ENCODE measurements at regions not wholly inside any gene's neighbourhood (a gene's known extent, or its start where the extent isn't known, plus 50 kb on each side); places are given as distances from the start of the nearest gene placed in this dataset.

DNA sequence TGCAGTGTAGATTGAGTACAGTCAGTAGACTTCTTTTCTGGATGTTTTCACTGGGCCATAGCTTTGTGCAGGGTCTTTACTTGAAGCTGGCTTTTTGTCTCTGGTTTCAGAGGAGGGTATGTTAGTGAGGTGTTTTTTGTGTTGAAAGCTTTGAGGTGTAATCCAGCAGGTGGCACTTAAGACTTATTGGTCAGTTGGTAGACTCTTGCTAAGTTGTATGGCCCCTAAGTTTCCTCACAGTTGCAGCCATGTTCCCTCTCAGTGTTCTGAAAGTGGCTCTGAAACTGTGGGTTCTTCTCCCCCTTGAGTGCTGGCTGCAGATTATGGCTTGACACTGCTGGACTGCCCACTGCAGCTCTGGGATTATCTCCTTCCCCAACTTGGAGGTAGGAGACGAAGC is 55.7 kb upstream of the SLC44A1 start:
- Histone ChIP-seq H2BK120ac (ENCODE audit: insufficient read depth, low read length, poor library complexity) (no peak overlapping the region), H2BK5ac (ENCODE audit: low read depth, low read length, poor library complexity) (no peak overlapping the region), H3K79me2 (ENCODE audit: control insufficient read depth, insufficient read depth, low read length, poor library complexity) (no peaks in the 10 kb centered on the region), H3K4me3 (ENCODE audit: low read depth, low read length) (no peak overlapping the region), H3K4ac (ENCODE audit: low read depth, low read length) (no peak overlapping the region), H4K91ac (ENCODE audit: low read depth, low read length) (no peak overlapping the region), H3K27me3 (ENCODE audit: insufficient read depth, low read length) (no peaks in the 10 kb centered on the region), H3K4me1 (ENCODE audit: control insufficient read depth in 1 of 2, insufficient read depth in 2 of 2, low read length in 2 of 2) (no peaks in the 10 kb centered on the region), H3K4me2 (ENCODE audit: low read length) (no peak overlapping the region), H2AK5ac (ENCODE audit: low read length) (no peak overlapping the region), H3K36me3 (ENCODE audit: control insufficient read depth in 1 of 2, insufficient read depth in 2 of 2, low read length in 2 of 2) (no peaks in the 10 kb centered on the region), H4K8ac (ENCODE audit: low read depth, low read length) (no peak overlapping the region), H3K79me1 (ENCODE audit: low read length) (no peaks in the 10 kb centered on the region), H4K12ac (ENCODE audit: low read depth, low read length) (no peak overlapping the region), H2AFZ (ENCODE audit: insufficient read depth, low read length, poor library complexity) (no peak overlapping the region), H2BK12ac (ENCODE audit: low read length) (no peak overlapping the region), H3K23ac (ENCODE audit: low read length) (no peak overlapping the region), H3K9me3 (ENCODE audit: insufficient read depth, low read depth, low read length) (no peaks in the 10 kb centered on the region), H3K18ac (ENCODE audit: low read length) (no peak overlapping the region), H3K14ac (ENCODE audit: low read length) (no peak overlapping the region), H3K9ac (ENCODE audit: low read length) (no peak overlapping the region), H3K27ac (ENCODE audit: low read depth, low read length) (no peak overlapping the region)
- WGBS (ENCODE audit: extremely low coverage, insufficient coverage, insufficient read length) = no CpG with 5 or more reads among the region's 1 CpG
- DNase-seq = no peak

DNA sequence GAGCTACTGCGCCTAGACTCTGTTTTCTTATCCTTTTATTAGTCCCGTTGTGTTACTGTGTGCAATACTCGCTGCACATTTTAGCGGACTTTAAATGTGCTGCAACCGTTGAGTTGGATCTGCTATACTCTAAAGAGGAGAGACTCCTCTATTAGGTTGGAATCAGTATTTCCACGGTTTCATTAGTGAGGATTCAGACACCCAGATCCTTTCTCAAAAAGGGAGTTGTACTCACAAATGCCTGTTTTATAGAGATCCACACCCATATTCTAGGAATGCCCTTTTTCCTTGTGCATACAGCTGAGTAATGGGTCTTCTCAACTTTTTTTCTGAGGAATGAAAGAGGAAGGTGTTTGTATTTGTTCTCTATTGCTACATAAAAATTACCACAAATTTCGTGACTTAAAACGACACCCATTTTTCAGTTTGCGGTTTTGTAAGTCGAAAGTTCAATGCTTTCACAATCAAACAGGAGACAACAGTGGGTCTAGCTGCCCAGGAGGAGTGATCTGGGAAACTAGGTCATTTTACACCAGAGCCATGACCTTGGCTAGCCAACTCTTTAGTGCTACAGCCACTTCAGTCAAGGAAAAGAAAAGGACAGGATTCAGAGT is 52.8 kb upstream of the SLC44A1 start:
- no CpG with 5 or more reads among the region's 10 CpGs for WGBS (ENCODE audit: extremely low coverage, insufficient coverage, insufficient read length)
- no peak overlapping the region for H2BK120ac ChIP-seq (ENCODE audit: insufficient read depth, low read length, poor library complexity)
- H3K36me3 ChIP-seq (ENCODE audit: control insufficient read depth in 1 of 2, insufficient read depth in 2 of 2, low read length in 2 of 2) = no peaks in the 10 kb centered on the region

DNA sequence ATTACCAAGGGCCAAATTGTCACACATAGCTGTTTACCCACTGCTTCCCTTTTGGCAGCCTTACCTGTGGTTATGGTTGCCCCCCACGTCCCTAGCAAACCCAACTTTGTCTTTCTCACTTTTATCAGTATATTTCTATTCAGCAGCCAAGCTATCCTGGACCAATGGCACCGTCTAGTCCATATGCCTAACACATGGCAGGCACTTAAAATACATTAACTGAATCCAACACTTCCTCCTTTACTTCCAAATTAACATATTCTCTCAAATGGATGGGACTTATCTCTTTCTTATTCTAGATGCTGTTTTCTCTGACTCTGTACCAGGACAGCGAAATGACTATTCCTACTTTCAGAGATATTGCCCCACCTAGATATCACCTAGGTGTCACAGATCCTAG is 50.9 kb upstream of the SLC44A1 start:
- no peak overlapping the region for H2AFZ ChIP-seq (ENCODE audit: insufficient read depth, low read length, poor library complexity)
- no CpG with 5 or more reads among the region's 3 CpGs for WGBS (ENCODE audit: extremely low coverage, insufficient coverage, insufficient read length)
- no peaks in the 10 kb centered on the region for H3K79me2 ChIP-seq (ENCODE audit: control insufficient read depth, insufficient read depth, low read length, poor library complexity)
- no peak overlapping the region for H3K18ac ChIP-seq (ENCODE audit: low read length)
- H3K4me1 ChIP-seq (ENCODE audit: control insufficient read depth in 1 of 2, insufficient read depth in 2 of 2, low read length in 2 of 2) = no peaks in the 10 kb centered on the region
- H2AK5ac ChIP-seq (ENCODE audit: low read length) = no peak overlapping the region
- no peak overlapping the region for H3K27ac ChIP-seq (ENCODE audit: low read depth, low read length)
- no peak overlapping the region for H3K4ac ChIP-seq (ENCODE audit: low read depth, low read length)
- no peak overlapping the region for H2BK12ac ChIP-seq (ENCODE audit: low read length)
- DNase-seq = no peak
- H3K9me3 ChIP-seq (ENCODE audit: insufficient read depth, low read depth, low read length) = no peaks in the 10 kb centered on the region
- H3K9ac ChIP-seq (ENCODE audit: low read length) = no peak overlapping the region
- no peak overlapping the region for H3K14ac ChIP-seq (ENCODE audit: low read length)
- H4K8ac ChIP-seq (ENCODE audit: low read depth, low read length) = no peak overlapping the region
- H3K27me3 ChIP-seq (ENCODE audit: insufficient read depth, low read length) = no peaks in the 10 kb centered on the region
- no peak overlapping the region for H3K23ac ChIP-seq (ENCODE audit: low read length)
- no peaks in the 10 kb centered on the region for H3K79me1 ChIP-seq (ENCODE audit: low read length)
- no peak overlapping the region for H3K4me2 ChIP-seq (ENCODE audit: low read length)
- H3K36me3 ChIP-seq (ENCODE audit: control insufficient read depth in 1 of 2, insufficient read depth in 2 of 2, low read length in 2 of 2) = no peaks in the 10 kb centered on the region
- H3K4me3 ChIP-seq (ENCODE audit: low read depth, low read length) = no peak overlapping the region
- no peak overlapping the region for H2BK5ac ChIP-seq (ENCODE audit: low read depth, low read length, poor library complexity)
- H4K12ac ChIP-seq (ENCODE audit: low read depth, low read length) = no peak overlapping the region
- no peak overlapping the region for H4K91ac ChIP-seq (ENCODE audit: low read depth, low read length)
- H2BK120ac ChIP-seq (ENCODE audit: insufficient read depth, low read length, poor library complexity) = no peak overlapping the region

More for the DNA sequence above, 52.8 kb upstream of the SLC44A1 start:
- no peaks in the 10 kb centered on the region for H3K9me3 ChIP-seq (ENCODE audit: insufficient read depth, low read depth, low read length)
- no peaks in the 10 kb centered on the region for H3K4me1 ChIP-seq (ENCODE audit: control insufficient read depth in 1 of 2, insufficient read depth in 2 of 2, low read length in 2 of 2)
- no peaks in the 10 kb centered on the region for H3K27me3 ChIP-seq (ENCODE audit: insufficient read depth, low read length)
- no peak overlapping the region for H3K14ac ChIP-seq (ENCODE audit: low read length)
- no peak overlapping the region for H3K27ac ChIP-seq (ENCODE audit: low read depth, low read length)
- H2BK5ac ChIP-seq (ENCODE audit: low read depth, low read length, poor library complexity) = no peak overlapping the region
- no peak overlapping the region for H2BK12ac ChIP-seq (ENCODE audit: low read length)
- H4K91ac ChIP-seq (ENCODE audit: low read depth, low read length) = no peak overlapping the region
- H3K79me2 ChIP-seq (ENCODE audit: control insufficient read depth, insufficient read depth, low read length, poor library complexity) = no peaks in the 10 kb centered on the region
- no peak overlapping the region for H4K12ac ChIP-seq (ENCODE audit: low read depth, low read length)
- H4K8ac ChIP-seq (ENCODE audit: low read depth, low read length) = no peak overlapping the region
- H3K18ac ChIP-seq (ENCODE audit: low read length) = no peak overlapping the region
- H3K23ac ChIP-seq (ENCODE audit: low read length) = no peak overlapping the region
- H3K4me2 ChIP-seq (ENCODE audit: low read length) = no peak overlapping the region
- H3K4me3 ChIP-seq (ENCODE audit: low read depth, low read length) = no peak overlapping the region
- H3K4ac ChIP-seq (ENCODE audit: low read depth, low read length) = no peak overlapping the region
- DNase-seq = peak in 1 of 2 donors; percentile 32
- no peak overlapping the region for H2AFZ ChIP-seq (ENCODE audit: insufficient read depth, low read length, poor library complexity)
- H3K9ac ChIP-seq (ENCODE audit: low read length) = no peak overlapping the region
- no peaks in the 10 kb centered on the region for H3K79me1 ChIP-seq (ENCODE audit: low read length)
- H2AK5ac ChIP-seq (ENCODE audit: low read length) = no peak overlapping the region

DNA sequence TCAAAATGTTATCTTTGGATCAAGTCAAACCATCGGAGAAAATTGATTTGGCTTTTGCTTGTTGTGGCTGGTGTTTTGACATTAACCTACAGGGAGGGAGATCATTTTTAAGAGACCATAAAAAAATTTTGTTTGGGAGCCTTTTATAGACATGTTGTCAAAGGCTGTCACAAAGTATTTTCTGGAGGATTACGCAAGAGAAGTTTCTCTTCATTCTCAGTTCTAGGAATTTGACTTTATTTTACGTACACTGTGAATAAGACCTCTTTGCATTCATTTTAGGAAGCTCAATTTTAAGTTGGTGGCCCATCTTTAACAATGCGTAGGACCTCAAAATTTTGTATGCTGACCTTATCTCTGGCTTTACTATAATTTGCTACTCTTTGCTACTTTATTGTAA is 50.2 kb upstream of the SLC44A1 start:
- Histone ChIP-seq H3K27ac (ENCODE audit: low read depth, low read length) (no peak overlapping the region), H2BK12ac (ENCODE audit: low read length) (no peak overlapping the region), H2AK5ac (ENCODE audit: low read length) (no peak overlapping the region), H3K36me3 (ENCODE audit: control insufficient read depth in 1 of 2, insufficient read depth in 2 of 2, low read length in 2 of 2) (no peaks in the 10 kb centered on the region), H3K79me1 (ENCODE audit: low read length) (no peaks in the 10 kb centered on the region), H3K4me3 (ENCODE audit: low read depth, low read length) (no peak overlapping the region), H3K9ac (ENCODE audit: low read length) (no peak overlapping the region), H4K91ac (ENCODE audit: low read depth, low read length) (no peak overlapping the region), H3K23ac (ENCODE audit: low read length) (no peak overlapping the region), H4K8ac (ENCODE audit: low read depth, low read length) (no peak overlapping the region), H3K14ac (ENCODE audit: low read length) (no peak overlapping the region), H3K9me3 (ENCODE audit: insufficient read depth, low read depth, low read length) (no peaks in the 10 kb centered on the region), H3K18ac (ENCODE audit: low read length) (no peak overlapping the region), H3K4me2 (ENCODE audit: low read length) (no peak overlapping the region), H3K4me1 (ENCODE audit: control insufficient read depth in 1 of 2, insufficient read depth in 2 of 2, low read length in 2 of 2) (no peaks in the 10 kb centered on the region), H3K79me2 (ENCODE audit: control insufficient read depth, insufficient read depth, low read length, poor library complexity) (no peaks in the 10 kb centered on the region), H2AFZ (ENCODE audit: insufficient read depth, low read length, poor library complexity) (no peak overlapping the region), H2BK5ac (ENCODE audit: low read depth, low read length, poor library complexity) (no peak overlapping the region), H3K4ac (ENCODE audit: low read depth, low read length) (no peak overlapping the region), H3K27me3 (ENCODE audit: insufficient read depth, low read length) (no peaks in the 10 kb centered on the region), H4K12ac (ENCODE audit: low read depth, low read length) (no peak overlapping the region), H2BK120ac (ENCODE audit: insufficient read depth, low read length, poor library complexity) (no peak overlapping the region)
- no CpG with 5 or more reads among the region's 4 CpGs for WGBS (ENCODE audit: extremely low coverage, insufficient coverage, insufficient read length)
- peak in 1 of 2 donors; percentile 49 for DNase-seq
